DLD1 (cell line): ENCODE measurements at regions not wholly inside any gene's neighbourhood (a gene's known extent, or its start where the extent isn't known, plus 50 kb on each side); places are given as distances from the start of the nearest gene placed in this dataset.

Experiments used
- in situ Hi-C: cut with HindIII; loops from 2 replicates; pipeline ENCODE4 v1.10.0; 2017; ENCODE audit warnings: low sequenced_read_pairs

DNA sequence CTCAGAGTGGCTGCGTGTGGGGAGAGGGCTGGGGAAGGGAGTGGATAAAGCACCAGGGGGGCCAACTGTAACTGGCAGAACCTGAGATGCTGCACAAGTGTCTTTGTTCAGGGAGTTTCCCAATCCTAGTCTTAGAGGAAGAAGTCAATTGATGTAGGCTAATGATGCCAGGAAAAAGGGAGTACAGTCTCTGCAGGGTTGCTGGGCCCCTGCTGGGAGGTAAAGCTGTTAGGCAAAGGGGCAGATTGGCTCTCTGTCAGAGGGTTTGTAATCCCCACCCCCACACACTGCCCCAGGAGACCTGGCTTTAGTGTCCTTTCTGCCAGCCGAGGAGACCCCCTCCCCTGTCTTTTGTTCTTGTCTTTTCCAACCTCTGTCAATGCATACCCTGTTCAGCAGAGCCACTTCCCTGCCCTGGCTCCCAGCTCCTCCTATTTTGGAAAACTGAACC is 178.4 kb downstream of the KCNA5 start:
- in situ Hi-C loops: no loop called here

DNA sequence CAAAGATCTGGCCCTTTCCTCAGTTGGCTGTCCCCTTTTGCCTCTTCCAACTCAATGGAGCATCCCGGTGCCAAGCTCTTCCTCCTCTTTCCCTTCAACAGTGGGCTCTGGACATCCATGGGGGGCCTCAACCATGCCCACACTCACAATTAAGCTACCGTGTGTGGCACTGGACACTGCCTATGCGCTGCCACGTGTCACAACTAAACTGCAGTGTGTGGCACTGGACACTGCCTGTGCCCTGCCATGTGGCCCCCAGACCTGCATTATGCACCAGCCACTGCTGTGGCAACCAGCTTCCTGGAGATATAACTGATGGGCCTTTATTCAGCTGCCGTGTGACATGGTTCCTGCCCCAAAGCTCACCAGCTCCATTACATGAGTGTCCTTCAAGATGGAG is 179.1 kb downstream of the KCNA5 start:
- in situ Hi-C loops: no loop called here

- in situ Hi-C loops: no loop called here
Measured at GRCh38 chr12:5223881-5224280, 180.2 kb downstream of the KCNA5 start.

DNA sequence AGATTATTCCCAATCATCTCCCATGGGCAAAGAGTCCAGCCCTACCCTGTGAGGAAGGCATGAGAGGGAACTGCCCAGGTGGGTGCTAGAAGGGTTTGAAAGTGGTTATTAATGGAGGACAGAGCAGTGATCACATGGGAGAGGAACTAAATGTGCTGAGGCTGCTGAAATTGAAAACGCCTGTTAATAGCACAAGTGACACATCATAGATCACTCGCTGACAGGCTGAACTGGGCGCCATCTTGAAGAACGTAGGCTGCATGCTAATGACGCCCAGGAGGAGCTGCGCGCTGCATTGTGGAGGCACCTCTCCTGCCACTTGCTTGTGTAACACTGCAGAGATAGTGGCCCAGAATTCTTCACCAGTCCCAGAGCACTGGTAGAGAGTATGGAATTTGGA is 182.9 kb downstream of the KCNA5 start:
- in situ Hi-C loops: no loop called here

DNA sequence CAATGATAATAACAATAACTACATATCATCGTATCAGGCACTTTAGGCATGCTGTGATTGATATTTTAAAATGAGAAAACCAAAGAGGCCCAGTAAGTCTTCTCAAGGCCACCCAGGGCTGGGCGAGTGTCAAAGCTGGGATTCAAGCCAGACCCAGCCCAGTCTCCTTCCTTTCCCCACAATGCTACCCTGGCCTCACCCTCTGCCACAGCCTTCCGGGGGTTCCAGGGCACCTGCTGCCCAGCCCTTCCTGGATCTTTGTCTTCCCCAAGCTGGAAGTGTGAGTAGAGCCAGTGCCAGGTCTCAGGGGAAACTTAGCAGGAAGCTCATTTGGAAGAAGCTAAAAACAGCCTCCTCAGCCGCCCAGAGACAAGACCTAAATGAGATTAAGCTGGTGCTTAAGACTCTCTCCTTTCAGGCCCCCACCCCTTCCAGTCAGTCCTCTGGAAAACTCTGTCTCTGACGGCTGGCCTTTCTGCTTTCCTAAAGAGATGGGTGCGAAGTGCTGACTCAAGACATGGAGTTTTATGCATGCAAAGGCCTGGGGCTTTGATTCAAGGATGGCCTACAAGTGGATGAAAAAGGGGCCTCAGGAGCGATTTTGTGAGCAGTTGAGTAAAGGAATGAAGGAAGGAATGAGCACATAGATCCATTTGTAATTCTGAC is 184.2 kb downstream of the KCNA5 start:
- in situ Hi-C loops: no loop called here

GRCh38 chr12:5230156-5230555 is 186.5 kb downstream of the KCNA5 start:
- in situ Hi-C loops: no loop called here

DNA sequence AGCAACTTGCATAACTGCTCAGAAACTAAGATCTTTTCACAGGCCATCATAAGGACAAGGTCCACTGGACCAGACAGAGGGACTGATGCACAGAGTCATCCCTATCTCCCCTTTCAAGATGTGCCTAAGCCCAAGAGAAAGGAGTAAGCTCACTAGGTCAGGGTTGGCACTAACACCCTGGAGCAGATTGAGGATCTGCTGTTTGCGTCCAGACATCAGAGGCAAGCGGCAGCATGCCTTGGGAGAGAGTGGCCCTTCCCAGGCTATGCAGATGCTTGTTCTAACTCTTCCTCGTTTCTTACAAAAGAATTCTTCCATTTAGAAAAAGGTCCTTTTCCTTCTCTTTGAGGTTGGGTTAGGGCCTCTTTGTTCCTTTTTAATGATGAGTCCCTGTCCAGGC is 187.2 kb downstream of the KCNA5 start:
- in situ Hi-C loops: no loop called here

GRCh38 chr12:5232291-5232690 is 188.6 kb downstream of the KCNA5 start:
- in situ Hi-C loops: no loop called here

GRCh38 chr12:5232826-5233500 is 189.3 kb downstream of the KCNA5 start:
- in situ Hi-C loops: no loop called here

DNA sequence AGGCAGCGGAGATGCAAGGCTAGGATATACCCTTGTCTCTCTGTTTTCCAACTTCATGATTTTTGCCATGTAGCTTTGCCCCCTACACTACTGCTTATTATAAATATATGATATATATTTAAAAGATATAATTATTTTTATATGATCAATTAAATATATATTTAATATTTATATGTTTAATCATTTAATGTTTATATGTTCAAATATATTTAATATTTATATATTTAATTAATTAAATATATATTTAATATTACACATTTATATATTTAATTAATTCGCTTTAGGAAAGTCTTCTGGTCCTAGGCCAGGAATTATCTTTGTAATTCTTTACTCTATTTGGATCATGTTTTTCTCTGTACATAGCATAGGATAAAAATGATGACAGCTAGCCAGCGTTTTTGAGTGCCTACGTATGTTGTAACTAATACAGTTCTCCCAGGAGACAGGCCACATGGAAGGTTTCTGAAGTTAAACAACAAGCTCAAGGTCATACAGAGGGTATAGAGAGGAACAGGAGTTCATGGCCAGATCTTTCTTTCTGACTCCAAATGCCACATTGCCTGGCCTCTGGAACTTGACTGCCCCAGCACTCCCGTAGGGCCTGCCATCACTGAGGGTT is 192.5 kb downstream of the KCNA5 start:
- in situ Hi-C loops: no loop called here

- in situ Hi-C loops: no loop called here
Measured at GRCh38 chr12:5242440-5242839, 189.5 kb upstream of the NTF3 start.

DNA sequence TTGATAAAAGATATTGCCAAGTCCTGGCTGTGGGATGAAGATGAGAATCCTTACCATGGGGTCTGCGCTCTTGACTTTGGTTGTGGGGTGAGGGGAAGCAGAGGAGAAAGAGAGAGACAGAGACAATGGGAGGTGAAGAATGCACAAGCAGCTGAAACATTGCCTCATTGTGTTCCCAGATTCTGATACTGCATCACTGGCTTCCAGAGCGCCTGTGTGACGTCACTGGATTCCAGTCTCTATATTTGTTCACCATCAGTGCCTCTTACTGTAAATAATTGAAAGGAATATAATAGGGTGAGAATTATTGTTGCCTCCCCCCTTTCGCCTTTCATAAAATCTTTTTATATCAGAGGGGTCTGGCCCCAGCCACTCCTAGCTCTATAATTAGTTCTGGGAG is 188.9 kb upstream of the NTF3 start:
- in situ Hi-C loops: no loop called here

- in situ Hi-C loops: no loop called here
Measured at GRCh38 chr12:5244513-5244972, 187.4 kb upstream of the NTF3 start.

DNA sequence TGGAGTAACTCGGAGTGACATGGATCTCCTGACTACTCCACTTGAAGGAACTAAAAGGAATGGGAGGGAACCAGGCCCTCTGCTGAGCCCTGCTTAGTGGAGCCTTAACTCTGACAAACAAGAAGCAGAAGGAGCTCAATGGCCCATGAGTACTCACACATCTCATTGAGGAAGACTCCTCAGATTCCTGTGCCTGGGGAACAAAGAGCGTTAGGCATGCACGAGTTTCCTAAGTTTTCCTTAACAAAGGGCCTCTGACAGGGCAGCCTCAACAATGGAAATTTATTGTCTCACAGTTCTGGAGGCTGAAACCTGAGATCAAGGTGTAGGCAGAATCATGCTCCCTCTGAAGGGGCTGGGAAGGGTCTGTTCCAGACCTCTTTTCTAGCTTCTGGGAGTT is 185.7 kb upstream of the NTF3 start:
- in situ Hi-C loops: no loop called here

GRCh38 chr12:5247144-5247543 is 184.8 kb upstream of the NTF3 start:
- in situ Hi-C loops: no loop called here

DNA sequence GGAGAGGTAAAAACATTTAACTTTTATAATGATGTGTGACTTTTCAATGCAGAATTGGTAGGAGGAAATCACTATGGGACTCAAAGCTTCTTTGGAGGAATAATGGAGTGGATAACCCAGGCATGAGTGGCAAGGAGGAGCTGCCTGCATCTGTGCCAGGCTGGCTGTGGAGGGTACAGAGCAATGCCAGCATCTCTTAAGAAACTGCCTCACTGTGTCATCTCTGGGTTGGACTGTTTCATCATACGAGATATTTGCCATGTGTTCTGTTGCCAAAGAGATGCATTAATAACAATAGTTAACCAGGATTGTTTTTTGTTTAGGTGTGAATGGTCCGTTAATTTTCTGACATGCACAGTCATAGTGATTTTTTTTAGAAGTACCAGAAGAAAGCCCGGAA is 183.7 kb upstream of the NTF3 start:
- in situ Hi-C loops: no loop called here

GRCh38 chr12:5248999-5249526 is 182.8 kb upstream of the NTF3 start:
- in situ Hi-C loops: no loop called here

- in situ Hi-C loops: no loop called here
Measured at GRCh38 chr12:5251092-5251491, 180.8 kb upstream of the NTF3 start.

GRCh38 chr12:5251786-5252185 is 180.1 kb upstream of the NTF3 start:
- in situ Hi-C loops: no loop called here

- in situ Hi-C loops: no loop called here
Measured at GRCh38 chr12:5254703-5255102, 177.2 kb upstream of the NTF3 start.

GRCh38 chr12:5257763-5258495 is 174.0 kb upstream of the NTF3 start:
- in situ Hi-C loops: no loop called here
